DOHH2 (cell line): ENCODE measurements at regions not wholly inside any gene's neighbourhood (a gene's known extent, or its start where the extent isn't known, plus 50 kb on each side); places are given as distances from the start of the nearest gene placed in this dataset.
"Not testable (repeated sequence)": the region's sequence is repeated elsewhere in the genome, so short reads cannot be mapped to it uniquely, and the experiment has no call there.

ENCODE experiments used
- EZH2phosphoT487 ChIP-seq: fragments of 200-600 bp; sonication (generic); IDR thresholded peaks from 2 replicates; pipeline ENCODE4 v1.6.1; 2017; ENCODE audit warnings: borderline replicate concordance, mild to moderate bottlenecking, antibody characterized with exemption, low read length, moderate library complexity, mixed read lengths
- TF ChIP-seq, protein P1 (sequence below): fragments of 200-600 bp; sonication (generic); IDR thresholded peaks from one replicate; pipeline ENCODE4 v1.5.1; 2014; ENCODE audit warnings: antibody characterized with exemption, mild to moderate bottlenecking, low read depth, low read length; ENCODE audit not compliant: poor library complexity, severe bottlenecking

DNA sequence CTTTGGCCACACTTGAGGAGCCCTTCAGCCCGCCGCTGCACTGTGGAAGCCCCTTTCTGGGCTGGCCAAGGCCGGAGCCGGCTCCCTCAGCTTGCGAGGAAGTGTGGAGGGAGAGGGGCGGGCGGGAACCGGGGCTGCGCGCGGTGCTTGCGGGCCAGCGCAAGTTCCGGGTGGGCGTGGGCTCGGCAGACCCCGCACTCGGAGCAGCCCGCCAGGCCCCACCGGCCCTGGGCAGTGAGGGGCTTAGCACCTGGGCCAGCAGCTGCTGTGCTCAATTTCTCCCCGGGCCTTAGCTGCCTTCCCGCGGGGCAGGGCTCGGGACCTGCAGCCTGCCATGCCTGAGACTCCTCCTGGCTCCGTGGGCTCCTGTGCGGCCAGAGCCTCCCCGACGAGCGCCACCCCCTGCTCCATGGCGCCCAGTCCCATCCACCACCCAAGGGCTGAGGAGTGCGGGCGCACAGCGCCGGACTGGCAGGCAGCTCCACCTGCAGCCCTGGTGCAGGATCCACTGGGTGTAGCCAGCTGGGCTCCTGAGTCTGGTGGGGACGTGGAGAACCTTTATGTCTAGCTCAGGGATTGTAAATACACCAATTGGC, 129.2 kb downstream of the MRPL14 start:
- TF ChIP-seq, protein P1, sequence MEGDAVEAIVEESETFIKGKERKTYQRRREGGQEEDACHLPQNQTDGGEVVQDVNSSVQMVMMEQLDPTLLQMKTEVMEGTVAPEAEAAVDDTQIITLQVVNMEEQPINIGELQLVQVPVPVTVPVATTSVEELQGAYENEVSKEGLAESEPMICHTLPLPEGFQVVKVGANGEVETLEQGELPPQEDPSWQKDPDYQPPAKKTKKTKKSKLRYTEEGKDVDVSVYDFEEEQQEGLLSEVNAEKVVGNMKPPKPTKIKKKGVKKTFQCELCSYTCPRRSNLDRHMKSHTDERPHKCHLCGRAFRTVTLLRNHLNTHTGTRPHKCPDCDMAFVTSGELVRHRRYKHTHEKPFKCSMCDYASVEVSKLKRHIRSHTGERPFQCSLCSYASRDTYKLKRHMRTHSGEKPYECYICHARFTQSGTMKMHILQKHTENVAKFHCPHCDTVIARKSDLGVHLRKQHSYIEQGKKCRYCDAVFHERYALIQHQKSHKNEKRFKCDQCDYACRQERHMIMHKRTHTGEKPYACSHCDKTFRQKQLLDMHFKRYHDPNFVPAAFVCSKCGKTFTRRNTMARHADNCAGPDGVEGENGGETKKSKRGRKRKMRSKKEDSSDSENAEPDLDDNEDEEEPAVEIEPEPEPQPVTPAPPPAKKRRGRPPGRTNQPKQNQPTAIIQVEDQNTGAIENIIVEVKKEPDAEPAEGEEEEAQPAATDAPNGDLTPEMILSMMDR, result not testable (repeated sequence)
- not testable (repeated sequence) for TF ChIP-seq EZH2phosphoT487
